HEK293T (cell line): ENCODE measurements at regions not wholly inside any gene's neighbourhood (a gene's known extent, or its start where the extent isn't known, plus 50 kb on each side); places are given as distances from the start of the nearest gene placed in this dataset.

ENCODE experiments used
- BHLHE40 ChIP-seq: fragments of 450-650 bp; IDR thresholded peaks from 2 replicates; pipeline ENCODE4 v1.6.1; 2016; ENCODE audit warnings: mild to moderate bottlenecking, moderate library complexity, borderline replicate concordance
- FOXA1 ChIP-seq: fragments of 450-650 bp; IDR thresholded peaks from 2 replicates; pipeline ENCODE4 v1.6.1; 2016; ENCODE audit warnings: mild to moderate bottlenecking
- L3MBTL2 ChIP-seq: fragments of 450-650 bp; conservative IDR thresholded peaks from 2 replicates; pipeline ENCODE4 v1.6.1; 2016; ENCODE audit warnings: mild to moderate bottlenecking
- SUZ12 ChIP-seq: fragments of 450-650 bp; IDR thresholded peaks from 2 replicates; pipeline ENCODE4 v1.6.1; 2016; ENCODE audit warnings: mild to moderate bottlenecking
- ZNF384 ChIP-seq: fragments of 450-650 bp; IDR thresholded peaks from 2 replicates; pipeline ENCODE4 v1.6.1; 2016

GRCh38 chr2:34244195-34244594, 645.1 kb upstream of the FAM98A start:
- no peak for TF ChIP-seq L3MBTL2
- TF ChIP-seq FOXA1, result no peak
- TF ChIP-seq SUZ12, result no peak
- no peak for TF ChIP-seq BHLHE40
- no peak for TF ChIP-seq ZNF384
